B cell (primary cell): ENCODE measurements at regions not wholly inside any gene's neighbourhood (a gene's known extent, or its start where the extent isn't known, plus 50 kb on each side); places are given as distances from the start of the nearest gene placed in this dataset.

Experiments used
- ATAC-seq: fragments of 200-7000 bp; cut with Tn5 transposase; one replicate; pipeline ENCODE4 v1.10.0; 2021; ENCODE audit warnings: low read depth, mild to moderate bottlenecking, moderate number of reproducible peaks, moderate library complexity
- CTCF ChIA-PET: fragments of 350-600 bp; sonication (Branson Sonifier 250); formaldehyde crosslinking; loops from one replicate; lab custom pipeline; 2021; ENCODE audit warnings: antibody characterized with exemption, inconsistent platforms; lab: Charles Lee
- POLR2A ChIA-PET: fragments of 350-600 bp; sonication (Branson Sonifier 250); formaldehyde crosslinking; loops from one replicate; lab custom pipeline; 2021; ENCODE audit warnings: antibody characterized with exemption; lab: Charles Lee
- DNase-seq: peaks from one replicate; pipeline ENCODE4 v3.0.0; 2013
- H2AFZ ChIP-seq: 2 replicates; pipeline ENCODE4 v1.6.1; 2012; ENCODE audit warnings: mild to moderate bottlenecking, low read depth, low read length; ENCODE audit not compliant: insufficient read depth, poor library complexity, severe bottlenecking
- H3K27ac ChIP-seq, 2 donors: 1 replicate in 1 of 2; 2 replicates in 1 of 2; pipeline ENCODE4 v1.5.1; 2012 to 2013; ENCODE audit warnings: low read length in 2 of 2, mild to moderate bottlenecking in 2 of 2, moderate library complexity in 1 of 2
- H3K27me3 ChIP-seq, 4 experiments: fragments of 200-600 bp in 1 of 4; sonication (generic) in 1 of 4; replicated peaks in 1 of 4; 1 replicate in 2 of 4; 2 replicates in 2 of 4; pipeline versions ENCODE4 v1.6.1 to v1.7.0; 2013 to 2016; ENCODE audit warnings: low read length in 3 of 4, mild to moderate bottlenecking in 2 of 4, mixed read lengths in 1 of 4, moderate library complexity in 1 of 4; ENCODE audit not compliant: insufficient read depth in 4 of 4, control insufficient read depth in 3 of 4; ENCODE audit errors: control extremely low read depth in 1 of 4
- H3K36me3 ChIP-seq, 2 experiments: replicated peaks in 1 of 2; 1 replicate in 1 of 2; 2 replicates in 1 of 2; pipeline versions ENCODE4 v1.6.1 to v1.7.1; 2013; ENCODE audit warnings: low read length in 1 of 2; ENCODE audit not compliant: insufficient read depth in 2 of 2, control insufficient read depth in 1 of 2; ENCODE audit errors: control extremely low read depth in 1 of 2, extremely low read depth in 1 of 2
- H3K4me1 ChIP-seq, 2 donors: fragments of 200-600 bp in 1 of 2; sonication (generic) in 1 of 2; 1 replicate in 1 of 2; 2 replicates in 1 of 2; pipeline versions ENCODE4 v1.5.1 to v1.6.1; 2013 to 2017; ENCODE audit warnings: low read length in 2 of 2; ENCODE audit not compliant: control insufficient read depth in 2 of 2, insufficient read depth in 2 of 2
- H3K4me2 ChIP-seq: replicated peaks from 2 replicates; pipeline ENCODE3; 2012; ENCODE audit warnings: mild to moderate bottlenecking, low read depth, low read length; ENCODE audit not compliant: poor library complexity, severe bottlenecking
- H3K4me3 ChIP-seq, 5 experiments: fragments of 200-600 bp in 1 of 5; sonication (generic) in 1 of 5; 1 replicate in 3 of 5; 2 replicates in 2 of 5; pipeline versions ENCODE4 v1.5.1 to v1.7.0; 2011 to 2016; ENCODE audit warnings: low read length in 4 of 5, mild to moderate bottlenecking in 4 of 5, low read depth in 2 of 5, control low read depth in 1 of 5, moderate library complexity in 1 of 5; ENCODE audit not compliant: insufficient read depth in 1 of 5; ENCODE audit errors: control extremely low read depth in 1 of 5, extremely low read depth in 1 of 5
- H3K79me2 ChIP-seq: fragments of 200-600 bp; sonication (generic); one replicate; pipeline ENCODE4 v1.6.0; 2016; ENCODE audit warnings: low read length; ENCODE audit not compliant: control insufficient read depth, insufficient read depth
- H3K9ac ChIP-seq: fragments of 200-600 bp; sonication (generic); 2 replicates; pipeline ENCODE4 v1.6.1; 2017; ENCODE audit warnings: mild to moderate bottlenecking, low read length, moderate library complexity
- H3K9me3 ChIP-seq, 3 donors: one replicate each; pipeline versions ENCODE4 v1.6.1 to v1.7.1; 2013; ENCODE audit warnings: low read length in 2 of 3; ENCODE audit not compliant: control insufficient read depth in 2 of 3, insufficient read depth in 1 of 3; ENCODE audit errors: control extremely low read depth in 1 of 3
- H4K20me1 ChIP-seq: 2 replicates; pipeline ENCODE4 v1.6.0; 2012; ENCODE audit warnings: mild to moderate bottlenecking, low read length; ENCODE audit not compliant: insufficient read depth, control insufficient read depth, poor library complexity, severe bottlenecking
- H3K27ac Mint-ChIP-seq: one replicate; pipeline ENCODE4 v1.8.0; 2021; ENCODE audit warnings: mixed read lengths
- H3K27me3 Mint-ChIP-seq: one replicate; pipeline ENCODE4 v1.8.0; 2021; ENCODE audit warnings: mixed read lengths
- H3K4me1 Mint-ChIP-seq: one replicate; pipeline ENCODE4 v1.8.0; 2021; ENCODE audit warnings: mixed read lengths
- H3K4me3 Mint-ChIP-seq: one replicate; pipeline ENCODE4 v1.8.0; 2021; ENCODE audit warnings: mixed read lengths
- H3K9me3 Mint-ChIP-seq: one replicate; pipeline ENCODE4 v1.8.0; 2022; ENCODE audit warnings: mixed read lengths; ENCODE audit not compliant: insufficient read depth
- CTCF ChIP-seq: fragments of 200-600 bp; IDR thresholded peaks from one replicate; pipeline ENCODE4 v1.8.0; 2022; ENCODE audit warnings: antibody characterized with exemption, mild to moderate bottlenecking
- EZH2 ChIP-seq: IDR thresholded peaks from 2 replicates; pipeline ENCODE4 v1.6.1; 2012; ENCODE audit warnings: borderline replicate concordance, low read depth, mild to moderate bottlenecking, moderate library complexity, low read length; ENCODE audit not compliant: insufficient read depth, poor library complexity, severe bottlenecking
- WGBS: methylation state at CpG from one replicate; pipeline ENCODE4 v1.1.5; 2013; ENCODE audit warnings: missing lambda C conversion rate; ENCODE audit not compliant: insufficient coverage; 5-methylcytosine and 5-hydroxymethylcytosine counted together
- intact Hi-C: fragments of 100-400 bp; cut with micrococcal nuclease; formaldehyde crosslinking; loops from one replicate; pipeline ENCODE4 v1.10.0; 2022

DNA sequence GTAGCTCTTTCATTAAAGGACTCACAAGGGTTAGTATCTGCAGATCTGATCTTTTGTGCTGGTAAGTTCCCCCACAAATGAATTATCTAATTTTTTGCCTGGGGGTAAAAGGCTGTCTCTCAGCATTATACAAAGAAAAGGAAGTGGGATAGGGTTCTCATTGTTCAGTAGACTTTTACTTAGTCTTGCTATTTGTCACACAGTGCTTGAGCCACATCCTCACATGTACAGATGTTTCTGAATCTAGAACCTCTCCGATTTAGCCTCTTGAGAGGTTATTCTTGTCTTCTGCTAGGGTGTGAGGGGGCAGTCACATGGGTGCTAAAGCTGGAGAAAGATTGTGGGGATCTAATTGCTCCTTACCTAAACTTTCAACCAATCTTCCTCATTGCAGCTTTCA lies 93.0 kb downstream of the SLC41A2 start:
- no peaks in the 10 kb centered on the region for H3K79me2 ChIP-seq
- no peak overlapping the region for H2AFZ ChIP-seq
- H3K4me1 Mint-ChIP-seq, result peaks cover 6% of the 10 kb centered on the region
- H3K9me3 ChIP-seq, result no peaks in the 10 kb centered on the region
- ChIA-PET CTCF (interaction anchor here (1.4 to 1.5 kb wide), 2 partner anchors 75 to 483 kb away, joined by 5 read pairs; no protein-coding TSS in a partner anchor), POLR2A (no interaction called here)
- H3K4me2 ChIP-seq, result no peak overlapping the region
- intact Hi-C loops, result no loop called here
- no peak overlapping the region for H3K4me3 ChIP-seq
- DNase-seq (no peak), ATAC-seq (no peak)
- no peaks in the 10 kb centered on the region for H3K27me3 Mint-ChIP-seq
- TF ChIP-seq EZH2, result no peak
- no peak for TF ChIP-seq CTCF
- no peaks in the 10 kb centered on the region for H3K36me3 ChIP-seq
- no peak overlapping the region for H3K9ac ChIP-seq
- H3K27ac Mint-ChIP-seq, result no peak overlapping the region
- H4K20me1 ChIP-seq, result no peaks in the 10 kb centered on the region
- WGBS, result no CpG with 5 or more reads among the region's 1 CpG
- no peak overlapping the region for H3K27ac ChIP-seq
- no peak overlapping the region for H3K4me3 Mint-ChIP-seq
- H3K4me1 ChIP-seq, result no peaks in the 10 kb centered on the region
- no peaks in the 10 kb centered on the region for H3K27me3 ChIP-seq
- no peaks in the 10 kb centered on the region for H3K9me3 Mint-ChIP-seq

DNA sequence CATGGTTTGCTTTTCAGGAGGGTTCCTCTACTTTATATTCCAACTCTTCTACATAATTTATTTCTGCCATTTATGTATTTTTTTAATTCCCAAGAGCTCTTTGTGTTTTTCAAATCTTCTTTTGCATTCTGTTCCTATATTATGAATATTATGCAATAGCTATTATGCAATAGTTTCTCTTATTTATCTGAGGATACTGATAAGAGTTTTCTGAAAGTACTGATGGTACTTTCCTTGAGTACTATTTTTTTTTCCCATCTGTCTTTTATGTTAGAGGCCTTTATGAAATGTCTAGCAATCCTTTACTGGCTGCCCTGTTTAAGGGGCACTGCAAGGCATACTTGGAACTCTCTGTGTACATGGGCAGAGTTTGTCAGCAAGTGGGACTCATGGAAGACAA lies 93.4 kb downstream of the SLC41A2 start:
- Histone ChIP-seq H3K9ac (no peak overlapping the region), H3K4me2 (no peak overlapping the region), H3K4me3 (no peak overlapping the region), H3K27me3 (no peaks in the 10 kb centered on the region), H3K4me1 (no peaks in the 10 kb centered on the region), H2AFZ (no peak overlapping the region), H4K20me1 (no peaks in the 10 kb centered on the region), H3K27ac (no peak overlapping the region), H3K9me3 (no peaks in the 10 kb centered on the region), H3K36me3 (no peaks in the 10 kb centered on the region), H3K79me2 (no peaks in the 10 kb centered on the region)
- Mint-ChIP-seq H3K9me3 (no peaks in the 10 kb centered on the region), H3K4me3 (no peak overlapping the region), H3K4me1 (peaks cover 5% of the 10 kb centered on the region), H3K27ac (no peak overlapping the region), H3K27me3 (no peaks in the 10 kb centered on the region)
- DNase-seq (no peak), ATAC-seq (no peak)
- intact Hi-C loops, result no loop called here
- ChIA-PET POLR2A (no interaction called here), CTCF (interaction anchor here (1.3 to 1.5 kb wide), 3 partner anchors 74 to 483 kb away, joined by 5 to 9 read pairs (median 5); no protein-coding TSS in a partner anchor)
- no peak for TF ChIP-seq CTCF
- TF ChIP-seq EZH2, result no peak
